IPS-NIHi7 (cell line): ENCODE measurements at regions not wholly inside any gene's neighbourhood (a gene's known extent, or its start where the extent isn't known, plus 50 kb on each side); places are given as distances from the start of the nearest gene placed in this dataset.
A peak's percentile ranks its signal among the peaks of the same experiment; 100 is the strongest.

ENCODE experiments used
- DNase-seq: peaks from one replicate; pipeline ENCODE4 v3.0.0; 2012; ENCODE audit warnings: mixed read lengths; ENCODE audit errors: extremely low spot score

- no peak for DNase-seq
These were observed 387.3 kb upstream of the CDH11 start for GRCh38 chr16:65509172-65509571.

GRCh38 chr16:65500919-65501318, 379.1 kb upstream of the CDH11 start:
- DNase-seq, result no peak

GRCh38 chr16:65500007-65500406, 378.1 kb upstream of the CDH11 start:
- DNase-seq, result no peak

GRCh38 chr16:65499566-65499965, 377.7 kb upstream of the CDH11 start:
- no peak for DNase-seq

- DNase-seq, result no peak
These were observed 375.7 kb upstream of the CDH11 start for GRCh38 chr16:65497571-65497970.

- no peak for DNase-seq
These were observed 373.2 kb upstream of the CDH11 start for GRCh38 chr16:65495106-65495505.

- DNase-seq, result no peak
These were observed 372.7 kb upstream of the CDH11 start for GRCh38 chr16:65494609-65495008.

- DNase-seq, result no peak
These were observed 372.2 kb upstream of the CDH11 start for GRCh38 chr16:65494080-65494479.

GRCh38 chr16:65490286-65490685, 368.4 kb upstream of the CDH11 start:
- no peak for DNase-seq

- DNase-seq, result peak; percentile 41
These were observed 367.7 kb upstream of the CDH11 start for GRCh38 chr16:65489531-65490023.

GRCh38 chr16:65487231-65487630, 365.4 kb upstream of the CDH11 start:
- no peak for DNase-seq

- DNase-seq, result no peak
These were observed 360.1 kb upstream of the CDH11 start for GRCh38 chr16:65481956-65482355.

GRCh38 chr16:65480281-65481091, 358.6 kb upstream of the CDH11 start:
- no peak for DNase-seq

- no peak for DNase-seq
These were observed 354.6 kb upstream of the CDH11 start for GRCh38 chr16:65476448-65476955.

- no peak for DNase-seq
These were observed 351.8 kb upstream of the CDH11 start for GRCh38 chr16:65473699-65474098.

GRCh38 chr16:65469116-65469515, 347.3 kb upstream of the CDH11 start:
- DNase-seq, result no peak

GRCh38 chr16:65468133-65468532, 346.3 kb upstream of the CDH11 start:
- no peak for DNase-seq

GRCh38 chr16:65463652-65464260, 341.9 kb upstream of the CDH11 start:
- DNase-seq, result no peak

GRCh38 chr16:65457084-65457483, 335.2 kb upstream of the CDH11 start:
- DNase-seq, result no peak

GRCh38 chr16:65455761-65456160, 333.9 kb upstream of the CDH11 start:
- DNase-seq, result no peak

GRCh38 chr16:65453646-65454045, 331.8 kb upstream of the CDH11 start:
- DNase-seq, result no peak

GRCh38 chr16:65449526-65449925, 327.7 kb upstream of the CDH11 start:
- no peak for DNase-seq

GRCh38 chr16:65446427-65446826, 324.6 kb upstream of the CDH11 start:
- no peak for DNase-seq
